ENCODE measurements at regions not wholly inside any gene's neighbourhood (a gene's known extent, or its start where the extent isn't known, plus 50 kb on each side); places are given as distances from the start of the nearest gene placed in this dataset.
"Not testable (repeated sequence)": the region's sequence is repeated elsewhere in the genome, so short reads cannot be mapped to it uniquely, and the experiment has no call there.

GRCh38 chr5:99410386-99410785, 481.6 kb upstream of the CHD1 start:
- DNase-seq: not testable (repeated sequence)

- not testable (repeated sequence) for DNase-seq
These were observed 476.0 kb upstream of the CHD1 start for GRCh38 chr5:99404764-99405302.

DNA sequence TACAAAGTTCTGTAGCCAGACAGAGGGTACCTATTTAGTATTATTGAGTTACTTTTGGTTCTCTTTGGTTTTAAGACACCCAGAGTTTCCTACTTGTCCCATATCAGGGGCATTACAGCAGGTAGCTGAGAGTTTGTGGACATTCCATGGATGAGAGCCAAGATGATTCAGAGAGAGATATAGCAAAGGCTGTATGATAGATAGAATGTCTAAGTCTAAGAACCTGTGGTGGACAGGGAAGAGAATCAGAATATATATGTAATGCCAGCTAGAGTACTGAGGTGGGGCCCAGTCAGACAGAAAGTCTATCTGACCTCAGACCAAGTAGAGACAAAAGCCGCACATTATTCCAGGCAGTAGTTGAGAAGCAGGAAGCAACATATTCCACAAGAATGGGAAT, 471.8 kb upstream of the CHD1 start:
- DNase-seq: not testable (repeated sequence)

GRCh38 chr5:99398976-99399375, 470.2 kb upstream of the CHD1 start:
- no peak for DNase-seq

GRCh38 chr5:99386406-99387077, 457.7 kb upstream of the CHD1 start:
- DNase-seq: no peak

DNA sequence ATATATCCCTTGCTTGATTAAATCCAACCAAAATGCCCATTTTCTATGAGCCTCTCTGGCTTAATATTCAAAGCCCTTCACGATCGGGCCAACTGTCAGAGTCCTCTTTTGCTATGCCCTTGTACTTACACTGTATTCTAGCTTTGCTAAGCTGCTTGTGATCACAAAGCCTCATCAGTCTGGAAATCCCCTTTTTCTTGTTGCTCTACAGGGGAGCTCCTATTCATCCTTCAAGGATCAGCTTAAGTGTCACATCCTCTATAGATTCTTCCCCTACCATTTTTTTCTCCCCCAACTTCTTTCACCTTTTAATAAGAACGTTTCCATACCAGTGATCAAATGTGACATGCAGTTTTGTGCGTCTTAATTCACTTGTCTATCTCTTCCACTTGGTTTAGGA, 450.4 kb upstream of the CHD1 start:
- DNase-seq: no peak

DNA sequence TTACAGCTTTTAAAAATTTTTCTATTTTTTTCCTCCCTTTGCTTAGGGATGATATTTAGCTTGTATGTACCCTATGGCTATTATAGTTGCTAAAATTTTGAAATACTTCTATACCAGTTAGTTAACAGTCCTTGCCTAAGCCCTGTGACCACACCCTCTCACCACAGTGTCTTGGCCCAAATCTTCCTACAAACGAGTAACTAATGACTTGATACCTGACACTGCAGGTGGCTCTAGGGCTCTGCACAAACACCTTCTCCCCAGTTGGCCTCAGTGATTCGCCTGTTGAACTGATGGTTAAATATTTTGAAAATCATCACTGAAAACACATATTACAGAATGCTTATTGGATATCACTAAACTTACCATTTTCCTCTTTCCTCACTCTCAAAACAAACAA, 449.6 kb upstream of the CHD1 start:
- DNase-seq: no peak

DNA sequence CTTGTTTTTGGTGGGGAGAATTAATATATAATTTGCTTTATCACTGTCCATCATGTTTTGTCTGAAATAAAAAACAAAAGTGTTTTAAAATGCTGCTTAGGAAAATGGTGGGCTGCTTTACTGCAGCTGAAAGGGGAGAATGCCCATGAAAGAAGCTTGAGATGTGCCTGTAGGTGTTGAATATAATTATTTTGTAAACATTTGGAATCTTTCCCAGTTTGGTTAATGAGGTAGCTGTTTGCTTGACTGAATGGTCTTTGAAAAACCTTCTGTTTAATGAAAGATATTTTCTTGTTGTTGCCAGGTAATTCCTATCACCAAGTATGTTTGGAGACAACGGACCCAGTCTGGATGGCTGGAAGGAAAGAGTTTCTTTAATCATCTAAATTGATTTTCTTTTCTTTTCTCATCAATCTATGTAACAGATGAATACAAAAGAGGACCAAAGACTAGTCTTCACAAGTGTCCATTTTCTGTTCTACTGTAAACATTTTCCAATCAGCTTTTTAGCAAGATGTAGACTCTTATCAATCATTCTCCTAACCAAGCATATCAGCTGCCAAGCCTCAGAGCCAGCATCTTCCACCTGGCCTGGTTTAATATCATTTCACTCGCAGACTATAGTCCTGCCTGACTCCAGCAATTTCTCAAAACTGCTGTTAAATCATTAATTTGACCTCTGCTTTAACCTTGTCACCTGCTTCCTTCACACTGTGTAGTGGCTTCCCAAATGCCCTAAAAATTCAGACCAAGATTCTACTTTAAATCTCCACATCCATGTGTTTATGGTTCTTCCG, 441.2 kb upstream of the CHD1 start:
- DNase-seq: no peak

DNA sequence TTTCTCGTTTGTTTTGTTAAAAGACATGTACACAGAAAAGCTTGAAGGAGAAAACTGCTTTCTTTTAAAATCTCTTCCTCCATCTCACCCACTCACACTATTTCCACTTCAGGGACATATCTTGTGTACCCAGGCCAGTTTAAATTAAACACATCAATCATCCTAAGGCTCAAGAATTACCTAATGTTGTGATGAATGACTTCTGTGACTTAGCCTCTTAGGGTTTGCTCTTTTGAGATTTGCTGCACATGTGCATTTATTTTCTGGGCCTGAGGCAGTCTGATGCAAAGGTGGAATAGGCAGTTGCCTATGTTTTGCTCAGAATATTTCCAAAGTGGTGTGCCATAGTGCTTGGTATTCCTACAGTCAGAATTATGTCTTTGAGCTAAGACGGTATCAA, 439.9 kb upstream of the CHD1 start:
- no peak for DNase-seq

GRCh38 chr5:99355881-99356280, 427.1 kb upstream of the CHD1 start:
- no peak for DNase-seq

DNA sequence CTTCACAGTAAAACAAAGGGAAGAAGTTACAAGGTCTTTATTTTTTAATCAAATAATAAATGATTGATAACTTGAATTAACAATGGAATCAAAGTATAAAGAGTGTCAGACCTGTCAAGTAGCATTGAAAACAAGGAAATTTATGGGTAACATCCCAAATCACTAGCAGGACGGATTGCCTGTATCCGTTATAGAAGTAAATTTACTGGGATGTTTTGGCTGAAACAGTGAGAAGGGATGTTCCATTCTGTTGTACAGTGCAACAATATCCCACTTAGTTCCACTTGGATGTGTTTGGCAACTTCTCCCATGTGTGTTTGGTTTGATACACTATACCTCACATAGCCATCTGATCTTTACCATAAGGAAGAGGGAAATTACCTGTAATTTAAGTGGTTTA, 421.0 kb upstream of the CHD1 start:
- no peak for DNase-seq

DNA sequence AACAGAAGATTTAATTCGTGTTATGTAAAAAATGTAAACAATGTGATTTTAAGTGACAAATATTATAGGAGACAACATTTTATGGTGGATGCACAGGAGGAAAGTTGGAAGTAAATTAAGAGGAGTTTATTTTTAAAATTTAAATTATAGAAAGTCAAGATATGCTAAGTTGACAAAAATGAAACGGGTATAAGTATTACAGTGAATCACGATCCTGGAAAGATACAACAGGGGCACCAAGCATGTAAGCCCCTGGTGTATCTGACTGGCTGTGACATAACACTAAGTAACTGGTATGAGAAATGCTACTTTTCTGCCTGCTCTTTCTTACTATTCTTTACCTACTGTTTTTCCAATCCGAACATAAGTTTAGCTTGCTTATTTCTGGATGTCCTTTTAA, 419.8 kb upstream of the CHD1 start:
- no peak for DNase-seq

GRCh38 chr5:99339758-99340157, 411.0 kb upstream of the CHD1 start:
- not testable (repeated sequence) for DNase-seq

GRCh38 chr5:99334936-99335335, 406.1 kb upstream of the CHD1 start:
- no peak for DNase-seq

- no peak for DNase-seq
These were observed 402.3 kb upstream of the CHD1 start for GRCh38 chr5:99331061-99331460.

DNA sequence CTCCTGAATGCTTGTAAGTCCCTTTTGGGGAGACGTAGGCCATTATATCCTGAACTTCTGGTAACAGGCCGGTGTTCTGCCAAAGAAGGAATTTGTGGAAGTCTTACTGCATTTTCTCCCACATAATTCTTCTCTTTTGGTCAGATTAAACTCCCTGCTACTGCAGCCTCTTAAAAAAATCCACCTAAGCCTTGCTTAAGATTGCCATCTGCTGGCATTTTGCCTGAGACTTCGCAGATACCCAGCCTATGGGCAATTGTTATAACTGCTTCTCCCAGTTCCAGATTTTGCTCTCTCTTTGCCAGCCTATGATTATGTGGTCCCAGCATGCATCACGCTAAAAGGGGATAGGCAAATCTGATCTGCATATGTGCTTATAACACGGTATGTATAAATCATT, 391.6 kb upstream of the CHD1 start:
- no peak for DNase-seq

DNA sequence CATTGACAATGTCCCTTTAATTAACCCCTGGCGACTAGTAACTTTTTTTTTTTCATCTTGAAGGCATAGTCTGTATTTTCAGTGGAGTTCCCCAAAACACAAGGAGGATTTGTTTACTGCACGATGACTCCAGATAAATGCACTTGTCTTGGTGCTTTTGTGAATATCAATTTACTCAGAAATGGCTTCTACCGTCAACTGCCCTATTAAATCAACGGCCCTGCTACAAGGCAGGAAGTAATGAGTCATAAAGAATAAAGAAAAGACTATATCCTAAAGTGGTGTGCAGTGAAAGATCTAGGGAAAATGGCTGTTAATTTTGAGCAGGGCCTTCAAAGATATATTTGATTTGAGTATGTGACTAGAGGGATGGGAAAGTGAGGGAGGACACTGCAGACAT, 388.3 kb upstream of the CHD1 start:
- DNase-seq: no peak

DNA sequence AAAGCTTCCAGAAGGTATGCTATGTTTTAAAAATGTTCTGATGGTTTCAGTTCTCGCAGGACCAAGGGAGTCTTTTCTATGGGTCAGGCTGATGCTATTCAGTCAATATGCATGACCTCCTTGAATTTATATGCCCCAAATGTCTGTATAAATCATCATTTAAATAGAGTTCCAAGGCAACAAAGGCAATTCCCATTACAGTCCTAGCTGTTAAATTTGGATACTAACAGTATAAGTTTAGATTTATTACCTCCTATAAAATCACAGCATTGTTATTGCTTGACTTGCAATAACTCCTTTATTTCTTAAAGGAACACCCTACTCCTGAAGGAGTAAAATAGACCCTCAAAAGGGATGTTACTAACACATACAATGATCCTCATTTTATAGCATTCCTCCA, 387.7 kb upstream of the CHD1 start:
- no peak for DNase-seq

GRCh38 chr5:99315413-99316183, 386.8 kb upstream of the CHD1 start:
- DNase-seq: no peak

- DNase-seq: no peak
These were observed 385.9 kb upstream of the CHD1 start for GRCh38 chr5:99314721-99315120.

DNA sequence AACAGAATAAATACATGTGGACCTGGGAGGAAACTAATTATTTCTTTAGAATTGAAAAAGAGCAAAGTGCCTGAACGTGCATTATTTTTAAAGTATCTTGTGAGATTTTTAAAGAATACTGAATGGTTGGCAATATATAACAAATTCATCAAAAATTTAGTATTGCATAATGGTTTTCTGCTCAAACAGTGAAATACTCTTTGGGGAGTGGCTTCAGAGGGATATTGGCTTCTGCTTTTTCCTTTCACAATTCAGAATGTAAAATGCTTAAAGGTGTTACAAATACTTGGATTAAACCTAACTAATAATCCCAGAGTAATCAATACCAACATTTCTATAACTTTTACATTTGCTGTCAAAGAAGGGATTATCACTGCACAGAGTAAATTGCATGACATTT, 379.3 kb upstream of the CHD1 start:
- DNase-seq: no peak

DNA sequence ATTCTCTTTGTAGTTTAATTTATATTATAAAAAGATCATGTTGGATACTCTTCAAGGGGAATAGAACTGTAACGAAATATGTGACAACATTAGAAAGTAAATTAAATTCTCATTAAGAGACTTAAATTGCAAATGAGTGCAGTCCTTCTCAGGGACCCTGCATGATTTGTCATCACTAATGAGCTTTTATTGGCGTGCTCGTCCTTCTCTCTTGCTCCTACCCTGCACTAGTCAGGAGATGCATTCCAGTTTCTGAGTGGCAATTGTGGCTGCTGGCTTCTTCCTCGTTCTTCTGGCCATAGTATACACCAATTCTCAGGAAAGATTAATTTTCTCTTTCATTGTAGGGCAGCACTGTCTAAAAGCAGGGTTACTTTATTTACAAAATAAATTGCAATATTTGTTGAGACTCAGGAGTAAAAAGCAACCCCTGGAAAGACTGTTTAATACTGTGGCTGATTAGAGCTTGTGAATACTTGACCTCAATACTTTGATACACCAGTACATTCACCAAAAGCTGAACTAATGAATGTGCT, 376.3 kb upstream of the CHD1 start:
- DNase-seq: no peak

GRCh38 chr5:99285606-99286005, 356.8 kb upstream of the CHD1 start:
- no peak for DNase-seq
